ENCODE measurements at regions not wholly inside any gene's neighbourhood (a gene's known extent, or its start where the extent isn't known, plus 50 kb on each side); places are given as distances from the start of the nearest gene placed in this dataset.

DNA sequence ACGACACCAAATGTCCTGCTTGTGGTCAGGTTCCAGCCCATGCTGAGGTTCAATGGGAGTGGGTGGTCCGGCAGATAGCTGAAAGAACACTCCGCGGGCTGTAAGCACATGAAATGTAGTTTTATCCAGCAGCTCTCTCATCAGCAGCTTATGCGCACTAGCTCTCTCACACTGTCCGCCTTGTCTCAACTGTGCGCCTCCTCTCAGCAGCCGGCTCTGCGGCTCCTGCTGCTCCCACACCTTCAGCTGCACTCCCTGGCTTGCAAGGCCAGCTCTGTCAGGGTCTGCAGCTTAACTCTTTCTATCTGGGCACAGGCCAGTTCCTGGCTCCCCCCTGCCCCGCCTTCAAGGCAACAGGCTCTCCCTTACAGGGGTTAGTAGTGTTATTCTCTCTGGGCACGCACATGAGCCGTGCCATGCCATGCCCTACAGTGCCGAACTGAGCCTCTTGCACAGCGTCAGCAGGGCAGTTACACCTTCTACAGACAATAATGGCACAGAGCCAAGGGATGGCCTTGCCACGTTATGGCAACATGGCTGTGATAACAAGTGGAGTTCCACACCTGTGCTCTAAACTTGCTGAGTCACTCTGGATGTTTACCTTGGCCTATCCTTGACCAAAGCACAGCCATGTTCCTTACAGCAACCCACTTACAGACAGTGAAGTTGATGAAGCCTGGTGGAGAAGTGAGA, 84.0 kb upstream of the LRFN2 start:
- TF ChIP-seq, protein P1, sequence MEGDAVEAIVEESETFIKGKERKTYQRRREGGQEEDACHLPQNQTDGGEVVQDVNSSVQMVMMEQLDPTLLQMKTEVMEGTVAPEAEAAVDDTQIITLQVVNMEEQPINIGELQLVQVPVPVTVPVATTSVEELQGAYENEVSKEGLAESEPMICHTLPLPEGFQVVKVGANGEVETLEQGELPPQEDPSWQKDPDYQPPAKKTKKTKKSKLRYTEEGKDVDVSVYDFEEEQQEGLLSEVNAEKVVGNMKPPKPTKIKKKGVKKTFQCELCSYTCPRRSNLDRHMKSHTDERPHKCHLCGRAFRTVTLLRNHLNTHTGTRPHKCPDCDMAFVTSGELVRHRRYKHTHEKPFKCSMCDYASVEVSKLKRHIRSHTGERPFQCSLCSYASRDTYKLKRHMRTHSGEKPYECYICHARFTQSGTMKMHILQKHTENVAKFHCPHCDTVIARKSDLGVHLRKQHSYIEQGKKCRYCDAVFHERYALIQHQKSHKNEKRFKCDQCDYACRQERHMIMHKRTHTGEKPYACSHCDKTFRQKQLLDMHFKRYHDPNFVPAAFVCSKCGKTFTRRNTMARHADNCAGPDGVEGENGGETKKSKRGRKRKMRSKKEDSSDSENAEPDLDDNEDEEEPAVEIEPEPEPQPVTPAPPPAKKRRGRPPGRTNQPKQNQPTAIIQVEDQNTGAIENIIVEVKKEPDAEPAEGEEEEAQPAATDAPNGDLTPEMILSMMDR (IDR thresholded peaks at IDR 0.05; ENCODE audit: low read length) = no peak
- no peak for TF ChIP-seq EZH2 (IDR thresholded peaks at IDR 0.05; ENCODE audit: borderline replicate concordance, low read length)
